Dermis microvascular lymphatic vessel endothelial cell (primary cell): ENCODE measurements at regions not wholly inside any gene's neighbourhood (a gene's known extent, or its start where the extent isn't known, plus 50 kb on each side); places are given as distances from the start of the nearest gene placed in this dataset.
"Not testable (repeated sequence)": the region's sequence is repeated elsewhere in the genome, so short reads cannot be mapped to it uniquely, and the experiment has no call there.

Source experiments
- DNase-seq, 2 donors: peaks; one replicate each; pipeline versions ENCODE4 v3.0.0 to v3.0.0-alpha.2; 2010; ENCODE audit warnings: low read depth in 2 of 2

DNA sequence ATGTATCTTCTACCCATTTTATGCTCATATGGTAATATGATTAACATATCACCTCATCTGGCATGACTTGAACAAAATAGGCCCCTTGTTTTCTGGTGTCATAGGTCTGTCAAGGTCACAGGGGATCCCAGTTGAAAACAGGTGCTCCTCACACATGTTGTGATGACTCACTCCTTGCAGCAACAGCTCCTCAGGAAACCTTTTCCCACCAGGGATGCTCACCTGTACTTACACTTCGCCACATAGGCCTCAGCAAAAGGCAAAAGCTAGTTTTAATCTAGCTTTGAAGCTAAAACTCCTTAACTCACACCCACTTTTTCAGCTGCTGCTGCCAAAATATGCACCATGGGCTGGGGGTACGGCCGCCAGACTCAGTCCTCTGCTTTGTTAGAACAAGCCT is 110.0 kb upstream of the SOX21 start:
- DNase-seq: no peak

DNA sequence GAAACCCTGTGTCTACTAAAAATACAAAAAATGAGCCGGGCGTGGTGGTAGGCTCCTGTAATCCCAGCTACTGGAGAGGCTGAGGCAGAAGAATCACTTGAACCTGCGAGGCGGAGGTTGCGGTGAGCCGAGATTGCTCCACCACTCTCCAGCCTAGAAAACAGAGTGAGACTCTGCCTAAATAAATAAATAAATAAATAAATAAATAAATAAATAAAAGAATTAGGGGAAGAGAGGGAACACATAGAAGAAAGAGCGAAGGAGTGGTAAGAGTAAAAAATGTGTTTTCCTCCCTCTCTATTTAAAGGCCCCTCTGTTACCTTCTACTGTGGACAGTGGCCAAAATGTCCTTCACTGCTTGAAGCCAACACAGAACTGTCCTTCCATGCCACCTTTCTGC is 103.9 kb upstream of the SOX21 start:
- DNase-seq: no peak

DNA sequence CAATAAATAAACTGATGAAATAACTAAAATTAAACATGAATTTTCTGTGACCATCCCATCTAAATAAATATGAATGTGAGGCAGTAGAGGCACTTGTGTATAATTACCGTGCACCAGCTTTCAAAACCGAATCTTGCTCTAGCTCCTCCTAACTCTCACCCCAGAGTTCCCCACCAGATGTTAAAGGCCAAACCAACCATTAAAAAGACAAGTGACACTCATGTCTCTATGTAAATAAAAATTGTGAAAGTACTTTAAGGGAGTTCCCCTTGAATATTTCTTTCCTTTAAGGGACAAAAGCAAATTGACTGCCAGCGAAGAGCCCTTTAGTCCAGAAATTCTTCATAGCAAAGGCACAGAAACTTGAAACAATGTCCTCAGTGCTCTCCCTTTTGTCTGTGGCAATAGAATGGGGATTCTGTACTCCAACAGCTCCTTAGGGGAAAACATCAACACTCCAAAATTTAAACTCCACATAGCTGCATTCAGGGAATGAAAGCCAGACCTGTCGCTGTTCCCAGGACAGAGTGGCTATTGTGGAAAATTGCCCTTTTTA is 101.7 kb upstream of the SOX21 start:
- no peak for DNase-seq

DNA sequence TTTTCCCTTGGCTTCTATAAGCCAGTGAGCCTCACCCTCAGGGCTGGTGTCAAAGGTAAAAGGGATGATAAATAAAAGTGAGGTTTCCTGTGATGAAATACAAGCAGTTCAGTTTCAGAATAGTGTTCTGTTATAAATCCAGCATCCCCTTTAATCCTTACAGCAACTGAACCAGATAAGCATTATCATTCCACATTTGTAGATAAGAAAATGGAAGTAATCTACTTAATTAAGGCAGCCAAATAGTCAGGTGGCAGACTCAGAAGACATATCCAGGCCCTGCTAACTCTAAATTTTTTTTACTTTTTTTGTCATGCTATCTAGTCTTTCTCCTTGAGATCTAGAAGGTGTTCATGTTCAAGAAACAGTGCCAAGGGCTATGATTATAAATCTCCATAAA is 99.4 kb upstream of the SOX21 start:
- DNase-seq: no peak

DNA sequence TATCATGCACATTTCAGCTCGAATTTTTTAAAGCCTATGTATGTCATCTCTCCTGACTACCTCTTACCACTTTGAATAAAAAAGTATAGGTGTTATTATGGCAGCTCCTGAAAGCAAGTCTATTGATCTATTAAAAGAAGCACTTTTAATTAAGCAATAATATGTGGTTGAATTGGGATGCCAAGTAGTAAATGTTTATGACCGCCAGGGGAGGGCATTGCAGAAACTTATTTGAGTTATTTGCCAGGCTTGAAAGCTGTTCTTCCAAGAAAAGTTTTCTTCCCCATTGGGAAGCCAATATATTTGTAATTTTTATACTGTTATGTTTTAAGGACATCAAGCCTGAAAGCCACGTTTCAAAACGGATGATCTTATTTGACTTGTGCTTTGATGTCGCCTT is 88.1 kb upstream of the SOX21 start:
- DNase-seq: peak in 1 of 2 donors; percentile 1

DNA sequence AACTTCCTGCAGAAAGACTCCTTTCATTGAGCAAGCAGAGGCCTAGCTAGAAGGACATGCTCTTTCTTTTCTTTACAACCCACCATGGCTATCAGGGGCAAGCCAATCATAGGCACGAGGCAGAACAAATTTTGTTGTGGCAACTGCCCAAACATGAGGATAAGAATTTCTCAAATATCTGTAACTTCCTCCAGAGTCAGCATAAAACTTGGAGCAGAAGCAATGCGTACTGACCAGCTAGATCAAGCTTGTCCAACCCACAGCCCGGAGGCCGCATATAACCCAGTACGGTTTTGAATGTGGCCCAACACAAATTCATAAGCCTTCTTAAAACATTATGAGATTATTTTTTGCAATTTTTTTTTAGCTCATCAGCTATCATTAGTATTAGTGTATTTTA is 87.0 kb upstream of the SOX21 start:
- DNase-seq: no peak

DNA sequence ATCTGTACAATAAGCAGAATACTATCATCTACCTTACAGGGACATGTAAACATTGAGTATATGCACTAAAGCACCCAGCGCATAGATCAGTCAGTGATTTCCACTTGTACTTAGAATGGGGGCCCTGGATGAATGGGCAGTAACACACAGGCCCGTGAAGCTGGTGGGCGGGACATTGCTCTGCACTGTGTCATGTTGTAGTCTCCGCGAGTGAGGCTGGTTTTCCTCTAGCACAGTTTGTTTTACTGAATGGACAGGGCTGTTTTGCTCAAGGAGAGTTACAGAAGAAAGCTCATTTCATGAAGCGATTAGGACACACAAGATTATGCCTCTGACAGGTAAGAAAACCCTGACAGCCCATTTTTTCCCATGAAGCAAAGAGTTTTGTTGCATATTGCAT is 86.4 kb upstream of the SOX21 start:
- no peak for DNase-seq

DNA sequence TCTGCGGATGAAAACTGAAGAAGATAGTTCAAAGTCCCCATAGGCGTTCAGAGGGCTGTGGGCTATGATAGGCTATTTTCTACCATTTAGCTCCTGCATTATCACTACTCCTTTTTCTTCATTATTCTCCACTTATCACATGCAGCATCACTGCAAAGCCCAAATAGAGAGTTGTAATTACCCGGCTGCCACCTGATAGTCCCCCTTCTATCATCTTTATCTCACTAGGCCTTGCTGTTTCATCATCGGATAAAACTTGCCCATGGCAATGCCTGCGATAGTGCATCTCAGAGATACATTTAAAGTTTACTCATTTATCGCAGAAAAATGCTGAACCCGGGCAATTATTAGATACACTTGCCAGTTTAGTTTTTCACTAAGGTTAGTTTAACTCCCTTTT is 82.9 kb upstream of the SOX21 start:
- no peak for DNase-seq

DNA sequence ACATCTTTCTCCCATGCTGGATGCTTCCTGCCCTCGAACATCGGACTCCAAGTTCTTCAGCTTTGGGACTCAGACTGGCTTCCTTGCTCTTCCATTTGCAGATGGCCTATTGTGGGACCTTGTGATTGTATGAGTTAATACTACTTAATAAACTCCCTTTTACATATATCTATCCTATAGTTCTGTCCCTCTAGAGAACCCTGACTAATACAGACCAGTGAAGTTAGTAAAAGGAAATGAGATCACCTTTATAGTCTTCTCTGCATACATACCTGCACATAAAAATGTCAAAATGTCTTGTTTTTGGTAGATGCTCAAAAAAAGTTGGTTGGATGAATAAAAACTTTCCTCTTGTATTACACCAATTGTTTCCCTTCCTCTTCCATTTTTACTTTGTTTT is 73.9 kb upstream of the SOX21 start:
- DNase-seq: not testable (repeated sequence)

DNA sequence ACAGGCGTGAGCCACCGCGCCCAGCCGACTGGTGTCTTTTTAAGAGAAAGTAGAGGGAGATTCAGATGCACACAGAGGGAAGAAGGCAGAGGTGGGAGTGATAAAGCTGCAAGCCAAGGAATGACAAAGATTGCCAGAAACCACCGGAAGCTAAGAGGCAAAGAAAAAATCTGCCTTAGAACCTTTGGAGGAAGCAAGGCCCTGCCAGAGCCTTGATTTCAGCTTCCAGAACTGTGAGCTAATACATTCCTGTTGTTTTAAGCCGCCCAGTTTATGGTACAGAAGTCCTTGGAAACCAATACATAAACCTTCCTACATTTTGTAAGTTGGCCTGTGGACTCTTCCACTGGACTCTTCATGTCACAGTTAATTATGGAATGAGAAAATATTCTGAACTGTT is 71.7 kb upstream of the SOX21 start:
- no peak for DNase-seq

DNA sequence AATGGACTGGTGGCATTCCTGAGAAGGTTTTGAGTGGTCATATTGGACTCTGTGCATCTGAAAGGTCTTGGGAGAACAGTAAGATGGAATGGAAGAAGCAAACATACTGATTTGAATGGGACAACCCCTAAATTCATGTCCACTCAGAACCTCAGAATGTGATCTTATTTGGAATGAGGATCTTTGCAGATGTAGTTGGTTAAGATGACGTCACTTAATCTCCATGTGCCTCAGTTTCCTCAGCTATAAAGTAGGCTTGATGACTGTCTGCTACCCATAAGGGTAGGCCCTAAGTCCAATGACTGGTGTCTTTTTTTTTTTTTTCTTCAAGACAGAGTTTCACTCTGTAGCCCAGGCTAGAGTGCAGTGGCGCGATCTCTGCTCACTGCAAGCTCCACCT is 71.1 kb upstream of the SOX21 start:
- DNase-seq: no peak

DNA sequence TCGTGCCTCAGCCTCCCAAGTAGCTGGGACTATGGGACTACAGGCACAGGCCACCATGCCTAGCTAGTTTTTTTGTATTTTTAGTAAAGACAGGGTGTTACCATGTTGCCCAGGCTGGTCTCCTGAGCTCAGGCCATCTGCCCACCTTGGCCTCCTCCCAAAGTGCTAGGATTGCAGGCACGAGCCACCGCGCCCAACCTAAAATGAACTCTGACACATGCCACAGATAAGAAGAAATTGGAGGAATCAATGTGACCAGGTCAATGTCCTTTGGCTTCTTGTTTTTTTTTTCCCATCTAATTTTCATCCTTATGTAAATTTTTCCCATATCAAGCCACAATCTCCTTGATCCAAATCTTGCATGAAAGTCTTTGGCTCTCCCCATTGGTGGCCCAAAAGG is 68.1 kb upstream of the SOX21 start:
- no peak for DNase-seq

DNA sequence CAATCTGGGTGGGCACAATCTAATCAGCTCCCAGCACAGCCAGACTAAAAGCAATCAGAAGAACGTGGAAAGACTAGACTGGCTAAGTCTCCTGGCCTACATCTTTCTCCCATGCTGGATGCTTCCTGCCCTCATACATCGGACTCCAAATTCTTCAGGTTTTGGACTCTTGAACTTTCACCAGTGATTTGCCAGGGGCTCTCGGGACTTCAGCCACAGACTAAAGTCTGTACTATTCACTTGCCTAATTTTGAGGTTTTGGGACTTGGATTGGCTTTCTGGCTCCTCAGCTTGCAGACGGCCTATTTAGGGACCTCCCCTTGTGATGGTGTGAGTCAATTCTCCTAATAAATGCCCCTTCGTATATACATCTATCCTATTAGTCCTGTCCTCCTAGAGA is 66.6 kb upstream of the SOX21 start:
- DNase-seq: no peak

DNA sequence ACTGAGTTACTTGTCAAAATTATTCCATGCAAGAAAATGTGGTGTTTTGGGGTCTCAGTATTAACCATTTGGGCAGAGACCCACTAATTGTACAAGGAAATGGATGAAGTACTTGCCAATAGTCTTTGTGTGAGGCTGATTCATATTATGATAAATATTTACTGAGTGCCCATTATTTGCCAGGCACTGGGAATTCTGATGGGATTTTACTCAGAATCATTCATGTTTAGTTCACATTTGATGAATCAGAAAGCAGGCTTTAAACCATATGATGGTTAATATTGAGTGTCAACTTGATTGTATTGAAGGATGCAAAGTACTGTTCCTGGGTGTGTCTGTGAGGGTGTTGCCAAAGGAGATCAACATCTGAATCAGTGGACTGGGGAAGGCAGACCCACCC is 66.2 kb upstream of the SOX21 start:
- no peak for DNase-seq

DNA sequence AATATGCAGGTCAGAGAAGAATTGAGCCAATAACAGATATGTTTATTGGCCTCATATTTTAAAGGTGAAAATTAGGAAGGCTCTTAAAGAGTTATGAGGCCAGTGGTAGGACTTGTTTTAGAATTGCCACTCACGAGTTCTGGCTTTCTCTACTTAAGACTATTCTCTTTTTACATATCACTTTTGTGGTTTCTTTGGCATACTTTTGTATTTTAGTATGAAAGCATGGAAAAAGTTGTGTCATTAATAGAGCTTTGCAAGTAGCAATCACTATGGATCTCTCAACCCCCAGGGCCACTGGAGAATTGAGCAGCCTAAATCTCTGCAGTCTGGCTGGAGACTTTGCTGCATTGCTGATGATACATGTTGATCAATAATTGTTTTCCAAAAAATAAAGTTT is 64.6 kb upstream of the SOX21 start:
- DNase-seq: no peak

DNA sequence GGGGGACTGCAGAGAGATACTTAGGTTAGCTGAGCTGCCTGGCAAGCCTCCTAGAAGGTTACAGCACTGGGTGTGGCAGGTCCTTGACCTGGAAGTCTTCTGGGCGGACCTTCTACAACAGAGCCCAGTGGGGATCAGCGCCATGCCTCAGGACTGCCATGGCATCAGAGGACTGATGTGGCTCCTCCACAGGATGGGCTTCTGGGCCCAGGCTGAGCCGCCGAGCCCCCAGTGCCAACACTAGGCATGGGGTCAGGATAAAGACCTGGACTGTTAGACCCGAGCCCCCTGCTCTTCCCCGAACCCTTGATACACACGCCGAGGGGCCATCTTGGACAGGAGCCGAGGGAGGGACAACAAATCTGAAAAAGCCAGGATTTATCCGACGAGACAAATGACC is 64.0 kb upstream of the SOX21 start:
- no peak for DNase-seq

DNA sequence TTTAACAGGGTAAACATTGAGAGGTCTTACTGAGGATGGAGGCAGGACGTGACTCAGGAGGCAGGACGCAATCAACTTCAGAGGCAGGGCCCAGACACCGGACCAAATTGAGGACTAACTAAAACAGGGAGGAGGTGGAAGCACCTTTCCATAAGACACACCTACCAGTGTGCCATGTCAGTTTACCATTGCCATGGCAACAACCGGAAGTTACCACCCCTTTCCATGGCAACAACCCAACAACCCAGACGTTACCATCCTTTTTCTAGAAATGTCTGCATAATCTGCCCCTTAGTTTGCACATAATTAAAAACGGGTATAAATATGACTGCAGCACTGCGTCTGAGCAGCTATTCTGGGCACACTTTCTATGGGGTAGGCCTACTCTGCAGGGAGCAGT is 53.5 kb upstream of the SOX21 start:
- DNase-seq: no peak

DNA sequence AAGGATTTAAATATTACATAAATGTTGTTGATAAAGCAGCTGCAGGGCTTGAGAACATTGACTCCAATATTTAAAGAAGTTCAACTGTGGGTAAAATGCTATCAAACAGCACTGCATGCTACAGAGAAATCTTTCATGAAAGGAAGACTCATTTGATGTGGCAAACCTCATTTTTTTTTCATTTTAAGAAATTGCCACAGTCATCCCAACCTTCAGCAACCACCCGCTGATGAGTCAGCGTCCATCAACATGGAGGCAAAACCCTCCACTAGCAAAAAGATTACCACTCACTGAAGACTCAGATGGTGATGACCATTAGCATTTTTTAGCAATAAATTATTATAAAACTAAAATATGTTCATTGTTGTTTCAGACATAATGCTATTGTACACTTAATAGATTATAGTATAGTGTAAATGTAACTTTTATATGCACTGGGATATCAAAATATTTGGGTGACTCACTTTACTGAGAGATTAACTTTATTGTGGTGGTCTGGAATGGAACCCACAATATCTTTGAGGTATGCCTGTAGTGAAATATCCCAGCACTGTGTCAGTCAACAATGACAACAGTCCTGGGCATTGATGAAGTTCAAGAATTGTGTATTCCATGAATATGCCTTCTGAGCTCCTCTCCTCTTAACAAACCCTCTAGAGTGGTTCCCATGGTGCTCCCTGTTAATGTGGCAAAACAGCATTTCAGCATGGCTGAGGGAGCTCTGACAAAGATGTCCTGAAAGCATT is 52.4 kb upstream of the SOX21 start:
- DNase-seq: no peak
